ENCODE measurements at regions not wholly inside any gene's neighbourhood (a gene's known extent, or its start where the extent isn't known, plus 50 kb on each side); places are given as distances from the start of the nearest gene placed in this dataset.

DNA sequence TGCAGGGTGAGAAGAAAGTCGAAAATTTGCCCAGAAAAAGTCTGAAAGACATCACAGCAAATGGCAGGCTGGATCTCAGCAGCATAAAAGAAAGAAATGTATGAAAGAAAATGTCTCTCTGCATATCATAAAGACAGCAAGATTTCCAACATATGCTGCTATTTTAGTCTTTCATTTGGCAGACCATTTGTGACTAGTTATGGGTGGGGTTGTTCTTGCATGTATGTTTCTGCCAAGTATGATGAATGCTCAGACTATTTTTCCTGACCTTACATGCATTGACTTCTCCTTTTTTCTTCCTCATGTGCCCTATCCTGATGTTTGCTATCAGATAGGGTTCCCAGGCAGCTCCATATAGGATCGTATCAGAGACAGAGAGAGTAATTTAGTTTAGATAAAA is 58.5 kb upstream of the PARD3B start:
- no peaks in the 10 kb centered on the region for H3K27me3 ChIP-seq
- H2AFZ ChIP-seq, result no peak overlapping the region
- peak overlapping the region; percentile 21 for H3K27ac ChIP-seq
- H4K20me1 ChIP-seq (ENCODE audit: insufficient read depth, poor library complexity, severe bottlenecking), result no peaks in the 10 kb centered on the region
- H3K9me2 ChIP-seq (replicated peaks; ENCODE audit: insufficient read depth), result no peaks in the 10 kb centered on the region
- H3K4me3 ChIP-seq, result no peak overlapping the region
- 70% methylated on average over 2 of the region's 2 CpGs for WGBS (ENCODE audit: low lambda C conversion rate, missing lambda C conversion rate)
- no peak for DNase-seq (ENCODE audit: low spot score)
- TF ChIP-seq EZH2phosphoT487 (IDR thresholded peaks at IDR 0.05; ENCODE audit: low read depth, severe bottlenecking, unreplicated experiment) (no peak), EZH2 (IDR thresholded peaks at IDR 0.05; ENCODE audit: borderline replicate concordance) (no peak)
- TF ChIP-seq, protein P1, sequence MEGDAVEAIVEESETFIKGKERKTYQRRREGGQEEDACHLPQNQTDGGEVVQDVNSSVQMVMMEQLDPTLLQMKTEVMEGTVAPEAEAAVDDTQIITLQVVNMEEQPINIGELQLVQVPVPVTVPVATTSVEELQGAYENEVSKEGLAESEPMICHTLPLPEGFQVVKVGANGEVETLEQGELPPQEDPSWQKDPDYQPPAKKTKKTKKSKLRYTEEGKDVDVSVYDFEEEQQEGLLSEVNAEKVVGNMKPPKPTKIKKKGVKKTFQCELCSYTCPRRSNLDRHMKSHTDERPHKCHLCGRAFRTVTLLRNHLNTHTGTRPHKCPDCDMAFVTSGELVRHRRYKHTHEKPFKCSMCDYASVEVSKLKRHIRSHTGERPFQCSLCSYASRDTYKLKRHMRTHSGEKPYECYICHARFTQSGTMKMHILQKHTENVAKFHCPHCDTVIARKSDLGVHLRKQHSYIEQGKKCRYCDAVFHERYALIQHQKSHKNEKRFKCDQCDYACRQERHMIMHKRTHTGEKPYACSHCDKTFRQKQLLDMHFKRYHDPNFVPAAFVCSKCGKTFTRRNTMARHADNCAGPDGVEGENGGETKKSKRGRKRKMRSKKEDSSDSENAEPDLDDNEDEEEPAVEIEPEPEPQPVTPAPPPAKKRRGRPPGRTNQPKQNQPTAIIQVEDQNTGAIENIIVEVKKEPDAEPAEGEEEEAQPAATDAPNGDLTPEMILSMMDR (IDR thresholded peaks at IDR 0.05; ENCODE audit: poor library complexity), result no peak
- H3K9me3 ChIP-seq (ENCODE audit: low read depth), result no peaks in the 10 kb centered on the region
- H3K4me2 ChIP-seq, result no peak overlapping the region
- H3K79me2 ChIP-seq, result no peaks in the 10 kb centered on the region
- H3K36me3 ChIP-seq (replicated peaks; ENCODE audit: insufficient read depth, low read depth), result no peaks in the 10 kb centered on the region
- peaks cover 25% of the 10 kb centered on the region for H3K4me1 ChIP-seq (ENCODE audit: insufficient read depth)

DNA sequence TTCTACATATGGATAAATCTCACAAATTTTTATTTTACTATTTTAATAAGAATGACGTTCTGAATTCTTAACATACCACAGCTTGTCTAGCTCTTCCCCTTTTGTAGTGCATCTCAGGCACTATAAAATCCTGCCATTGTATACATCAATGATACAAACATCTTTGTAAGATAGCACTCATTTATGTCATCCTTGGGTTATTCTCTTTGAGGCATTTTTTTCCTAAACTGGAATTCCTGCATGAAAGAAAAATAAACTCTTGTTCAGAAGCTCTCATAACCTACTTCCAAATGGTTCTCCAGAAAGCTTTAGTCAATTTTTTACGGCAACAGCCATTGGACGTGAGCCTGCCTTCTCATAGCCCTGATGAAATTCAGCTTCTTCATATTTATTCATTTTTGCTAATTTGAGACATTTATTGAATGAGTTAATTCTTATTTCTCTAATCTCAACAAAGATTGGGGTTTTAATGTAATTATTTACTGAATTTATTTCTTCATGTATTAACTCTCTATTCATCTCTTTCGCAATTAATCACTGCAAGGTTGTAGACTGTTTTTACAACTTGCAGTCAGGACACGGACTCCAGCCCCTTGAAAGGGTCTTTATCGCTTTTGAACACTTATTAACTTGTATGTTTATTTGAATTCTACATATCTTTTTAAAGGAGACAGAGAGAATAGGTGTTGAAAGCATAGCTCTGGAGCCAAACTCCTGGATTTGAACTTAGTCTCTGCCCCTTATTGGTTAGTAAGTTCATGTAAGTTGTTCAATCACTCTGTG is 57.6 kb upstream of the PARD3B start:
- Histone ChIP-seq H2AFZ (no peak overlapping the region), H3K36me3 (replicated peaks; ENCODE audit: insufficient read depth, low read depth) (no peaks in the 10 kb centered on the region), H3K79me2 (no peaks in the 10 kb centered on the region), H4K20me1 (ENCODE audit: insufficient read depth, poor library complexity, severe bottlenecking) (no peaks in the 10 kb centered on the region), H3K4me2 (peak overlapping the region; percentile 25), H3K4me1 (ENCODE audit: insufficient read depth) (peaks cover 25% of the 10 kb centered on the region), H3K27ac (peak overlapping the region; percentile 21), H3K9me3 (ENCODE audit: low read depth) (no peaks in the 10 kb centered on the region), H3K9me2 (replicated peaks; ENCODE audit: insufficient read depth) (no peaks in the 10 kb centered on the region), H3K27me3 (no peaks in the 10 kb centered on the region), H3K4me3 (no peak overlapping the region)
- 57% methylated on average over 6 of the region's 6 CpGs for WGBS (ENCODE audit: low lambda C conversion rate, missing lambda C conversion rate)
- DNase-seq (ENCODE audit: low spot score), result peak; percentile 19
- TF ChIP-seq EZH2 (IDR thresholded peaks at IDR 0.05; ENCODE audit: borderline replicate concordance) (no peak), EZH2phosphoT487 (IDR thresholded peaks at IDR 0.05; ENCODE audit: low read depth, severe bottlenecking, unreplicated experiment) (no peak)
- TF ChIP-seq, protein P1 (IDR thresholded peaks at IDR 0.05; ENCODE audit: poor library complexity), result no peak

DNA sequence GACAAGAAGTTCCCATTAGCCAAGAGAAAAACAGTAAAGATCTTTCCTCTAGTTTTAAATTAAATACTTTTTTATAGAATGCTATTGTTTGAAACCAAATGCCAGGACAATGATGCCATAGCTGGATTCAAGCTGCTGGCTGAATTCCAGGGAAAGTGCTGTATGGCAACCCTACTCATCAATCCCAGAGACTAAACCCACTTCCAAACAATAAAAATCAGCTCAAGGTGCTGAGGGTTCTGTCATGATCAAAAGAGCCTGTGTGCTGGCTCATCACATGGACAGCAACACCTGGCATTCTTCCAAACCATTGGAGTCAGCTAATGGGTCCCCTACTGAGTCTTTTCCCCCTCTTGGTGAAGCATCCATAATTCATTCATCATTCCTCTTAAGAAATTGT is 53.7 kb upstream of the PARD3B start:
- Histone ChIP-seq H3K36me3 (replicated peaks; ENCODE audit: insufficient read depth, low read depth) (no peaks in the 10 kb centered on the region), H3K27me3 (no peaks in the 10 kb centered on the region), H2AFZ (no peak overlapping the region), H3K9me3 (ENCODE audit: low read depth) (no peaks in the 10 kb centered on the region), H3K4me1 (ENCODE audit: insufficient read depth) (peaks cover 17% of the 10 kb centered on the region), H3K27ac (no peak overlapping the region), H3K79me2 (no peaks in the 10 kb centered on the region), H3K9me2 (replicated peaks; ENCODE audit: insufficient read depth) (no peaks in the 10 kb centered on the region), H3K4me3 (no peak overlapping the region), H3K4me2 (no peak overlapping the region), H4K20me1 (ENCODE audit: insufficient read depth, poor library complexity, severe bottlenecking) (no peaks in the 10 kb centered on the region)
- DNase-seq (ENCODE audit: low spot score), result no peak
- TF ChIP-seq, protein P1 (IDR thresholded peaks at IDR 0.05; ENCODE audit: poor library complexity), result no peak
- TF ChIP-seq EZH2phosphoT487 (IDR thresholded peaks at IDR 0.05; ENCODE audit: low read depth, severe bottlenecking, unreplicated experiment) (no peak), EZH2 (IDR thresholded peaks at IDR 0.05; ENCODE audit: borderline replicate concordance) (no peak)
